HCT116 (cell line): ENCODE measurements at regions not wholly inside any gene's neighbourhood (a gene's known extent, or its start where the extent isn't known, plus 50 kb on each side); places are given as distances from the start of the nearest gene placed in this dataset.

ENCODE experiments used
- ATAC-seq: fragments of 200-7000 bp; cut with Tn5 transposase; 2 replicates; pipeline ENCODE4 v1.9.1; 2020; ENCODE audit warnings: mild to moderate bottlenecking, moderate library complexity
- BruUV-seq: library from RNA; stranded (reverse); fragments of 400-500 nt; replicated peaks from 2 replicates; lab custom pipeline; 2021; lab: Mats Ljungman, UMichigan
- CTCF ChIA-PET: fragments of 300-600 bp; sonication (Branson Sonifier 250); formaldehyde crosslinking; loops from one replicate; lab custom pipeline; 2021; ENCODE audit warnings: antibody characterized with exemption; lab: Charles Lee
- POLR2A ChIA-PET: fragments of 300-600, 350-600 bp; sonication (Branson Sonifier 250); formaldehyde crosslinking; loops from one replicate; lab custom pipeline; 2021; ENCODE audit warnings: antibody characterized with exemption; lab: Charles Lee
- RAD21 ChIA-PET, 2 experiments: fragments of 300-600 bp; sonication (Branson Sonifier 250); formaldehyde crosslinking; loops; one replicate each; lab custom pipeline; 2023; ENCODE audit warnings: low total read pairs in 2 of 2; ENCODE audit not compliant: uncharacterized antibody in 2 of 2, unreplicated experiment in 2 of 2, low non-redundant PET in 1 of 2; lab: Charles Lee
- DNase-seq: peaks from one replicate; pipeline ENCODE4 v3.0.0-alpha.2; 2010; ENCODE audit warnings: low read depth, low spot score
- H2AFZ ChIP-seq: fragments of 200-600 bp; shearing (Covaris generic), sonication (generic); 2 replicates; pipeline ENCODE4 v1.6.1; 2017; ENCODE audit warnings: low read depth, mixed run types, mixed read lengths, antibody characterized with exemption, low read length; ENCODE audit not compliant: poor library complexity, severe bottlenecking
- H3K27ac ChIP-seq: 2 replicates; pipeline ENCODE4 v1.5.1; 2012; ENCODE audit warnings: low read depth, low read length
- H3K27me3 ChIP-seq: fragments of 200-600 bp; sonication (generic); 2 replicates; pipeline ENCODE4 v1.6.1; 2016; ENCODE audit warnings: mixed run types, low read length, mixed read lengths; ENCODE audit not compliant: insufficient read depth
- H3K36me3 ChIP-seq, 2 experiments: fragments of 200-500 bp in 1 of 2; fragments of 200-600 bp in 1 of 2; sonication (Bioruptor generic) in 1 of 2; sonication (generic) in 1 of 2; 2 replicates each; pipeline versions ENCODE4 v1.5.1 to v1.6.1; 2014 to 2016; ENCODE audit warnings: low read length in 2 of 2, inconsistent platforms in 1 of 2, mixed read lengths in 1 of 2, mixed run types in 1 of 2; ENCODE audit not compliant: insufficient read depth in 2 of 2, control insufficient read depth in 1 of 2
- H3K4me1 ChIP-seq, 2 experiments: fragments of 200-600 bp in 1 of 2; sonication (generic) in 1 of 2; 2 replicates each; pipeline versions ENCODE4 v1.5.1 to v1.6.1; 2012 to 2017; ENCODE audit warnings: low read length in 2 of 2, inconsistent platforms in 1 of 2, mild to moderate bottlenecking in 1 of 2, mixed read lengths in 1 of 2, mixed run types in 1 of 2, moderate library complexity in 1 of 2; ENCODE audit not compliant: insufficient read depth in 2 of 2, control insufficient read depth in 1 of 2
- H3K4me2 ChIP-seq: fragments of 200-600 bp; sonication (generic); 2 replicates; pipeline ENCODE4 v1.6.1; 2017; ENCODE audit warnings: mixed run types, low read length, mixed read lengths
- H3K4me3 ChIP-seq, 2 experiments: fragments of 200-600 bp in 1 of 2; sonication (generic) in 1 of 2; replicated peaks in 1 of 2; 2 replicates each; pipeline ENCODE4 v1.5.1; 2011 to 2016; ENCODE audit warnings: low read length in 2 of 2, control low read depth in 1 of 2, low read depth in 1 of 2, mild to moderate bottlenecking in 1 of 2, mixed read lengths in 1 of 2, mixed run types in 1 of 2
- H3K79me2 ChIP-seq: fragments of 200-600 bp; sonication (generic); 2 replicates; pipeline ENCODE4 v1.6.1; 2017; ENCODE audit warnings: mild to moderate bottlenecking, mixed run types, low read length, moderate library complexity, mixed read lengths; ENCODE audit not compliant: insufficient read depth
- H3K9ac ChIP-seq: fragments of 200-600 bp; sonication (generic); 2 replicates; pipeline ENCODE4 v1.6.1; 2016; ENCODE audit warnings: low read length, mixed read lengths
- H3K9me2 ChIP-seq: fragments of 200-600 bp; sonication (generic), shearing (Covaris generic); 2 replicates; pipeline ENCODE4 v1.6.1; 2017; ENCODE audit warnings: mixed run types, mild to moderate bottlenecking, moderate library complexity; ENCODE audit not compliant: insufficient read depth
- H3K9me3 ChIP-seq, 2 experiments: fragments of 200-500 bp in 1 of 2; fragments of 200-600 bp in 1 of 2; sonication (Bioruptor generic) in 1 of 2; sonication (generic) in 1 of 2; 2 replicates each; pipeline ENCODE4 v1.6.1; 2014 to 2017; ENCODE audit warnings: low read length in 2 of 2, mixed read lengths in 2 of 2, inconsistent platforms in 1 of 2, low read depth in 1 of 2, mild to moderate bottlenecking in 1 of 2, mixed run types in 1 of 2, moderate library complexity in 1 of 2; ENCODE audit not compliant: control insufficient read depth in 1 of 2, insufficient read depth in 1 of 2
- H4K20me1 ChIP-seq: fragments of 200-600 bp; sonication (generic), shearing (Covaris generic); 2 replicates; pipeline ENCODE4 v1.6.1; 2017; ENCODE audit warnings: mixed run types, mild to moderate bottlenecking, moderate library complexity; ENCODE audit not compliant: insufficient read depth
- EGR1 ChIP-seq: IDR thresholded peaks from 2 replicates; pipeline ENCODE4 v1.6.1; 2012; ENCODE audit warnings: low read depth
- JUND ChIP-seq: IDR thresholded peaks from 2 replicates; pipeline ENCODE4 v1.6.1; 2012
- POLR2A ChIP-seq: IDR thresholded peaks from 2 replicates; pipeline ENCODE4 v1.7.0; 2011; ENCODE audit warnings: borderline replicate concordance; ENCODE audit not compliant: insufficient read depth, insufficient read length; ENCODE audit errors: extremely low read depth
- RAD21 ChIP-seq: IDR thresholded peaks from 2 replicates; pipeline ENCODE4 v1.6.1; 2012; ENCODE audit warnings: low read depth, mild to moderate bottlenecking
- SIN3A ChIP-seq: IDR thresholded peaks from 2 replicates; pipeline ENCODE4 v1.6.1; 2012; ENCODE audit warnings: low read depth
- TCF7L2 ChIP-seq: IDR thresholded peaks from 2 replicates; pipeline ENCODE4 v1.7.0; 2011; ENCODE audit warnings: borderline replicate concordance, inconsistent platforms; ENCODE audit not compliant: insufficient read depth, insufficient read length; ENCODE audit errors: extremely low read depth
- ZBTB33 ChIP-seq: IDR thresholded peaks from 2 replicates; pipeline ENCODE4 v1.6.1; 2011; ENCODE audit warnings: mild to moderate bottlenecking, low read length, moderate library complexity; ENCODE audit not compliant: insufficient replicate concordance; ENCODE audit errors: extremely low read depth
- ZNF274 ChIP-seq: fragments of 200-500 bp; sonication (Bioruptor generic); IDR thresholded peaks from 2 replicates; pipeline ENCODE4 v1.6.1; 2014; ENCODE audit warnings: mild to moderate bottlenecking, low read depth, low read length, inconsistent platforms
- intact Hi-C: fragments of 100-400 bp; cut with micrococcal nuclease; formaldehyde crosslinking; loops from 2 replicates; pipeline ENCODE4 v1.10.0; 2022

DNA sequence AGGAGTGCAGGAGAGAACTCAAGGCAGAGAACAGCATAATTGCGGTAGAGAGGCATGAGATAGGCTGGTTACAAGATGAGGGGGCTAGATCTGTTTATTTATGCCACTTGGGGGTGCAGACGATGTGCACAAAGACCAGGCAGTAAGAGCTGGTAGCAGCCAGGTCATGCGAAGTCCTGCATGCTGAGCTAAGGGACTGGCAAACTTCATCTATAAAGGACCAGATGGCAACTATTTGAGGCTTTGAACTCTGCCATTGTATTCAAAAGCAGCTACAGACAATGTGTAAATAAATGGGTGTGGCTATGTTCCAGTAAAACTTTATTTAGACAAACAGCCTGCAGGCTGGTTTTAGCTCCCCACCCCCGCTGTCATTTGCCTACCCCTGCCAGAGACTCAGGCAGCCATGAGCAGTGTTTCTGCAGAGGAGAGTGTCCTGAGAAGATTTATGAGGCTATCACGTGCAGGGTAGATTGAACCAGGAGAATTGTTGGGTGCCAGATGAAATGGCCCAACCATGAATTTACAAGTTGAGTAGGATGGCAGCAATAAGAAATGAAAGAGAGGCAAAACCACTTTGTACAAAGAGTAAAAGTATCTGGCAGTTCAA lies 253.4 kb upstream of the MOCS1 start:
- TF ChIP-seq SIN3A: no peak
- no peak for TF ChIP-seq EGR1
- Histone ChIP-seq H3K36me3 (no peaks in the 10 kb centered on the region), H3K4me3 (no peak overlapping the region), H3K9me3 (peaks cover 3 to 5% of the 10 kb centered on the region in 2 experiments; a peak in 2 of 4 replicates), H4K20me1 (no peaks in the 10 kb centered on the region), H3K9me2 (no peaks in the 10 kb centered on the region), H3K9ac (no peak overlapping the region), H3K4me2 (no peak overlapping the region), H3K4me1 (no peaks in the 10 kb centered on the region), H3K79me2 (no peaks in the 10 kb centered on the region), H3K27ac (no peak overlapping the region), H2AFZ (no peak overlapping the region), H3K27me3 (peaks cover 17% of the 10 kb centered on the region; the same call in 1 of the 2 replicates)
- ChIA-PET RAD21 (no interaction called here), POLR2A (no interaction called here), CTCF (no interaction called here)
- no TSS peak for BruUV-seq
- no peak for ATAC-seq
- DNase-seq: no peak
- intact Hi-C loops: no loop called here

GRCh38 chr6:40185486-40185885 lies 251.2 kb upstream of the MOCS1 start:
- H3K79me2 ChIP-seq: no peaks in the 10 kb centered on the region
- CTCF ChIA-PET: no interaction called here
- DNase-seq: no peak
- H3K4me3 ChIP-seq: no peak overlapping the region
- H3K9me3 ChIP-seq: peaks cover 3 to 5% of the 10 kb centered on the region in 2 experiments; a peak in 2 of 4 replicates
- no peak for ATAC-seq
- H3K9ac ChIP-seq: no peak overlapping the region
- H3K9me2 ChIP-seq: no peaks in the 10 kb centered on the region
- H3K27ac ChIP-seq: no peak overlapping the region
- TF ChIP-seq JUND (no peak), SIN3A (no peak), ZBTB33 (no peak), TCF7L2 (no peak), ZNF274 (no peak), POLR2A (no peak), EGR1 (no peak), RAD21 (no peak)
- TF ChIP-seq, all 23 proteins: peak for 0
- intact Hi-C loops: no loop called here
- Histone ChIP-seq H3K36me3 (no peaks in the 10 kb centered on the region), H3K4me2 (no peak overlapping the region), H3K4me1 (no peaks in the 10 kb centered on the region), H3K27me3 (0 out of 2 replicates have a peak, but pooled peaks cover 9% of the 10 kb centered on the region), H2AFZ (no peak overlapping the region), H4K20me1 (no peaks in the 10 kb centered on the region)
- BruUV-seq: no TSS peak
- POLR2A ChIA-PET: no interaction called here
- RAD21 ChIA-PET: no interaction called here
